Coronary artery (tissue), 2 donors: ENCODE measurements at regions not wholly inside any gene's neighbourhood (a gene's known extent, or its start where the extent isn't known, plus 50 kb on each side); places are given as distances from the start of the nearest gene placed in this dataset.
"Not testable (repeated sequence)": the region's sequence is repeated elsewhere in the genome, so short reads cannot be mapped to it uniquely, and the experiment has no call there.

Experiments used
- DNase-seq: peaks from one replicate; pipeline ENCODE4 v3.0.0-alpha.2; 2017; ENCODE audit warnings: low spot score
- H3K27ac ChIP-seq, 2 donors: fragments of 200-600 bp; sonication (generic); one replicate each; pipeline ENCODE4 v1.5.1; 2016 to 2019
- H3K4me3 ChIP-seq: fragments of 200-600 bp; sonication (generic); 2 replicates; pipeline ENCODE4 v1.5.1; 2016; ENCODE audit warnings: mild to moderate bottlenecking, moderate library complexity
- CTCF ChIP-seq: fragments of 200-600 bp; sonication (generic); IDR thresholded peaks from one replicate; pipeline ENCODE4 v1.5.1; 2019; ENCODE audit warnings: antibody characterized with exemption

DNA sequence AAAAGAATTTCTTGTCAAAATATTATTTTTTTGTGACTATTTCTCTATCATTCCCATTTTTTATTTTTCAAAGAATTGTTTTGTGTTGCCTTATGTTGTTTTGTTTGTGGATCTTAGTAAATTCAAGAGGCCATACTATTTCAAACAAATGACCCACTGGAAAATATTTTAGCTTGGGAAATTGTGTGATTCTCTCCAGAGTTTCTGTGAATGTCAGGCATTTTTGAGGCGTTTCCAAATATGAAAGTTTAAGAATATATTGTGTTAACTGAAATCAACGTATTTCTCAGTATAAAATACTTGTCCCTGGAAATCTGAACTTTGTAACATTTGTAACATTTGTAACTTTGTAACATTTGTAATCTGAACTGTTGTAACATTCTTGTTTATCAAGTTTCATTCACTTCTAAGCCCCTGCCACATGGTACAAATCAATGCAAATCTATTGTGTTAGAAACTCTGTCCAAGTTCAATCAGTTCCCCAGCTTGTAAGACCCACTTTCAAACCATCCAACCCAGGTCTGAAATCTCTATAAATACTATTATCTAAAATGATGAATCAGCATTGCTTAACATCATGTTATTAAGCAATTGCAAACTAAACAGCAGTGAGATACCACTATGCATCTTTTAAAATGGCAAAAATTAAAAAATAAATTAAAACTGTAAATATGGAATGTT, 465.4 kb upstream of the GRID2 start:
- H3K4me3 ChIP-seq = no peak overlapping the region
- no peak overlapping the region for H3K27ac ChIP-seq
- TF ChIP-seq CTCF = no peak
- no peak for DNase-seq

DNA sequence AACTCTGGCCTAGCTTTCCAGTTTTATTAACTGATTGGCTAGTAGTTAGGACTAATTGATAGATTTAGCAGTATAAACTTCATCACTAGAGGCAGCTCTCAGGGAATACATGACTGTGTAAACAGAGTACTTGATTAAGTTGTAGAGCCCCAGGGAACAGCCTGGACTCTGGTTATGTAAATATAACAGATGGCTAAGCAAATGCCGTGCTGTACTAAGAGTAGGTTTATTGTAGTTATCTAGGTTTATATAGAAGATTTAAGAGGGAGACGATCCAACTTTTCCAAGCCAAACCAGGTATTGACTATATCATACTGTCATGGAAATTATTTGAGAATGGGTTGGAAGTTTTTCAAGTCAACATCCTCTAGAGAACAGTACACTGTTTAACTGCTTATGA, 463.4 kb upstream of the GRID2 start:
- Histone ChIP-seq H3K27ac (no peak overlapping the region), H3K4me3 (no peak overlapping the region)
- TF ChIP-seq CTCF = no peak
- DNase-seq = no peak

- no peak for TF ChIP-seq CTCF
- Histone ChIP-seq H3K4me3 (no peak overlapping the region), H3K27ac (no peak overlapping the region)
- no peak for DNase-seq
These were observed 457.5 kb upstream of the GRID2 start for GRCh38 chr4:91846233-91846632.

DNA sequence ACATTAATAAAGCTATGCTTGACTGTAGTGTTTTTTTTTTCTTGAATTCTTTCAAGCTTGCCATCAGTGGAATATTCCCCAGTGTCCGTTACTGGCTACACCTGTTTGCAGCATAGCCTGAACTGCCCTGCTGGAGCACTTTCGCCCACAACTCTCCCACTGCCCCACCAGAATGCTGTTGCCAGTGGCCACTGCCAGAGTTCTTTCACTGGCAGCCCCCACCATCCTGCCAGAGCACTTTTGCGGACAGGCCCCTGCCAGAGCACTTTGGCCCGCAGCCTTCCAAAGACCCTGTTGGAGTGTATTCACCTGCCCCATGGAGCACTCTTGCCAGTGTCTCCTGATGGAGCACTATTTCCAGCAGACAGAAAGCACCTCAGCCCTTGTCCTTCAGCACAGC, 452.3 kb upstream of the GRID2 start:
- TF ChIP-seq CTCF = no peak
- no peak for DNase-seq
- Histone ChIP-seq H3K27ac (no peak overlapping the region), H3K4me3 (no peak overlapping the region)

DNA sequence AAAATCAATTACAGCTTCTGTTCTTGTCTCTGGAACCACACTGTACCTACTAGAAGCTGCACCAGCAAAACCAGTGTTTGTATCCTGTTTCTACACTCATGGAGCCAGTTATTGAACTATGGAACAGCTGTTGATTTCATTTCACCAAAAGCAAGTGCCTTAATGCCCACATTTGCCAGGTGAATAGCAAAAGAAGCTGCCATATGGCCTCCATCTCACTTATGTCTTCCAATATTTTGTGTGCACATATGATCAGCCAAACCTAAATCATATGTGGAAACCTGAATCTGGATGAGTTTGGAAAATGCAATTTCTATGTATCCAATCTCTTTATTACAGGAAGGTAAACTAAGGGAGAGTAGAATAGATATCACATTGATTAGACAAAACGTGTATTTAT, 415.8 kb upstream of the GRID2 start:
- no peak overlapping the region for H3K4me3 ChIP-seq
- no peak overlapping the region for H3K27ac ChIP-seq
- TF ChIP-seq CTCF = no peak
- no peak for DNase-seq

DNA sequence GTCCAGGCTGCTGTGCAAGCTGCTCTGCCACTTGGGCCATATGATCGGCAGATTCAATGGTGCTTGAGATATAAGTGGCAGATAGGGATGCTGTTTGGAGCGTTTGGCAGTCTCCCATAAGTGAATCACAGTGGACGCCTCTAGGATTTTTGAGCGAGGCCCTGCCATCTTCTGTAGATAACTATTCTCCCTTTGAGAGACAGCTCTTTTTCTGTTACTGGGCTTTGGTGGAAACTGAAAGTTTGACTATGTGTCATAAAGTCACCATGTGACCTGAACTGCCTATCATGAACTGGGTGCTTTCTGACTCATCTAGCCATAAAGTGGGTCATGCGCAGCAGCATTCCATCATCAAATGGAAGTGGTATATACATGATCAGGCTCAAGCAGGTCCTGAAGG, 412.5 kb upstream of the GRID2 start:
- DNase-seq, H3K4me3 ChIP-seq, H3K27ac ChIP-seq: not testable (repeated sequence)

DNA sequence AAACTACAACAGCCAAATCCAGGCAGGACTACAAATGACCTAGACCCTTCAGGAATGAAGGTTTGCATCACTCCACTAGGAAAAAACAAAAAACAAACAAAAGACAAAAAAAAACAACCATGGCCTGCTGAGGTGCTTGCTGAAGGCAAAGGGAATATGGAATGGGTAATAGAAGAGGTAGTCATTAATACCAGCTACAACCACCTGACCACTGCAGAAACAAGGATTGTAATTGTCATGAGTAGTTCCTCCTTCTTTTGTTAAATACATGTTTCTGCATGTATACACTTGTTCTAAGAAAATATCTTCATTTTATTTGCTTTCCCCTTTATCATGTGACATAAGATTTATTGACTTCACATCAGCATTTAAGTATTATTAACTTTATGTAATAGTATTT, 409.8 kb upstream of the GRID2 start:
- TF ChIP-seq CTCF = no peak
- no peak for DNase-seq
- Histone ChIP-seq H3K27ac (no peak overlapping the region), H3K4me3 (no peak overlapping the region)

DNA sequence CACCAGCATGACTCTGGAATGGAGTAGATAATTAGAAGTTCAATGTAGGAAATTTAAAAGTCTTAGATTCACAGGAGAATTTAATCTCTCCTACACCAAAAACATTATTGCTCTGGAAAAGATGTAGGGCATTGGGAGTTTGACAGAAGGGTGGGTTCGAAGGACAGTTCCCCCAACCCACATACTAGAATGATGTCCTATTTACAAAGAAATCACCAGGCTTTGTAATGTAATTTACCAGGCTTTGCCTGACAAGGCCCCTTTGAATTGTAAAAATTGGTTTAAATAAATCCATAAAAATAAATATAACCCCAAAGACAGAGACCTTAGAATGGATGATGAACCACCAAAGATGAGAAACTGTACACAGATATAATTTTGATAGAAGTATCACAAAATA, 399.2 kb upstream of the GRID2 start:
- H3K4me3 ChIP-seq = no peak overlapping the region
- no peak for TF ChIP-seq CTCF
- no peak for DNase-seq
- H3K27ac ChIP-seq = no peak overlapping the region
